ENCODE measurements at regions not wholly inside any gene's neighbourhood (a gene's known extent, or its start where the extent isn't known, plus 50 kb on each side); places are given as distances from the start of the nearest gene placed in this dataset.

DNA sequence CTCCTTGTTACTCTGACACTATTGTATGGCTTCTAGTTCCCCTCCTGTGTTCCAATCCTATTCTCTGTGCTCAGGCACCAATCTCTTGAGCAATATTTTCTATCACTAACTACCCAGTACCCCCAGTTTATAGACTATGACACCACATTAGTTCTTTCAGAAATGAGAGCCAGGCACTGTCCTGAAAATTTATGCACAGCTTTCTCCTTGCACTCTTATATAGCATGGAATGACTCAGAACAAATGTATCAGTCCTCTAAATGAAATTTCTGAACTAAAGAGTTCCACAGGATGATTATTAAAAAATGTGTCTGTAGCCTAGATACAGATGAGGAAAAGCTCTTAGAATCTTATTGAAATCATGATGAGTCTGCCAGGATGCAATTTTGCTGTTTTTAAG lies 489.9 kb downstream of the XPNPEP1 start:
- peaks cover 3% of the 10 kb centered on the region for H3K9me3 Mint-ChIP-seq (ENCODE audit: insufficient read depth)
- Histone ChIP-seq H3K27ac (ENCODE audit: low read length in 2 of 2) (no peak overlapping the region), H3K27me3 (replicated peaks in 1 of 4; ENCODE audit: control extremely low read depth in 1 of 4, control insufficient read depth in 3 of 4, insufficient read depth in 4 of 4, low read length in 3 of 4) (no peaks in the 10 kb centered on the region), H3K4me1 (ENCODE audit: control insufficient read depth in 2 of 2, insufficient read depth in 2 of 2, low read length in 2 of 2) (no peaks in the 10 kb centered on the region), H3K4me2 (replicated peaks; ENCODE audit: low read depth, low read length, poor library complexity, severe bottlenecking) (no peak overlapping the region), H2AFZ (ENCODE audit: insufficient read depth, low read depth, low read length, poor library complexity, severe bottlenecking) (no peak overlapping the region), H3K9me3 (ENCODE audit: control extremely low read depth in 1 of 3, control insufficient read depth in 2 of 3, insufficient read depth in 1 of 3, low read length in 2 of 3) (no peaks in the 10 kb centered on the region), H3K79me2 (ENCODE audit: control insufficient read depth, insufficient read depth, low read length) (no peaks in the 10 kb centered on the region), H4K20me1 (ENCODE audit: control insufficient read depth, insufficient read depth, low read length, poor library complexity, severe bottlenecking) (no peaks in the 10 kb centered on the region), H3K36me3 (replicated peaks in 1 of 2; ENCODE audit: control extremely low read depth in 1 of 2, control insufficient read depth in 1 of 2, extremely low read depth in 1 of 2, insufficient read depth in 2 of 2, low read length in 1 of 2) (no peaks in the 10 kb centered on the region), H3K9ac (ENCODE audit: low read length) (no peak overlapping the region), H3K4me3 (ENCODE audit: control extremely low read depth in 1 of 5, extremely low read depth in 1 of 5, insufficient read depth in 1 of 5, low read depth in 2 of 5, low read length in 4 of 5) (no peak overlapping the region)
- ChIA-PET CTCF (no interaction called here), POLR2A (no interaction called here)
- no peak for DNase-seq
- intact Hi-C loops (cut with micrococcal nuclease): no loop called here
- H3K4me1 Mint-ChIP-seq: no peaks in the 10 kb centered on the region
- no peak overlapping the region for H3K27ac Mint-ChIP-seq
- ATAC-seq (ENCODE audit: low read depth): no peak
- TF ChIP-seq, protein P1, sequence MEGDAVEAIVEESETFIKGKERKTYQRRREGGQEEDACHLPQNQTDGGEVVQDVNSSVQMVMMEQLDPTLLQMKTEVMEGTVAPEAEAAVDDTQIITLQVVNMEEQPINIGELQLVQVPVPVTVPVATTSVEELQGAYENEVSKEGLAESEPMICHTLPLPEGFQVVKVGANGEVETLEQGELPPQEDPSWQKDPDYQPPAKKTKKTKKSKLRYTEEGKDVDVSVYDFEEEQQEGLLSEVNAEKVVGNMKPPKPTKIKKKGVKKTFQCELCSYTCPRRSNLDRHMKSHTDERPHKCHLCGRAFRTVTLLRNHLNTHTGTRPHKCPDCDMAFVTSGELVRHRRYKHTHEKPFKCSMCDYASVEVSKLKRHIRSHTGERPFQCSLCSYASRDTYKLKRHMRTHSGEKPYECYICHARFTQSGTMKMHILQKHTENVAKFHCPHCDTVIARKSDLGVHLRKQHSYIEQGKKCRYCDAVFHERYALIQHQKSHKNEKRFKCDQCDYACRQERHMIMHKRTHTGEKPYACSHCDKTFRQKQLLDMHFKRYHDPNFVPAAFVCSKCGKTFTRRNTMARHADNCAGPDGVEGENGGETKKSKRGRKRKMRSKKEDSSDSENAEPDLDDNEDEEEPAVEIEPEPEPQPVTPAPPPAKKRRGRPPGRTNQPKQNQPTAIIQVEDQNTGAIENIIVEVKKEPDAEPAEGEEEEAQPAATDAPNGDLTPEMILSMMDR (IDR thresholded peaks at IDR 0.05): no peak
- TF ChIP-seq EZH2 (IDR thresholded peaks at IDR 0.05; ENCODE audit: borderline replicate concordance, insufficient read depth, low read depth, low read length, poor library complexity, severe bottlenecking): no peak
- no peaks in the 10 kb centered on the region for H3K27me3 Mint-ChIP-seq
- H3K4me3 Mint-ChIP-seq: no peak overlapping the region

DNA sequence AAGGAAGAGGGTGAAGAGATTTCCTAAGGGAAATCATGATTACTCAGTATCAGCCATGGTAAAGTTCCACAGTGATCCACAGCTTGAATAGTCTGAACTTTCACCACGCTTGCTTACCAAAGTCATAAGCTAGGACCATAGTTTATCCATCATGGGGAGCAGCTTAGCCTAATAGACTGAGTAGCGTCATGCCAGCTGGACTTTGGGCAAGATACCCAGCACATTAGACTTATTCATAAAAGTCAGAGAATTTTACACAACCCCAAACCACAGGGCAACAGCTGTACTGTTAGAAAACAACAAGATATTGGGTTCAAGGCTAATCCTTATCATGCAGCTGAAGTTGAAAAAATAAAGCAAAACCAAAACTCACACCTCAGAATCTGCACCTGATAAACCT lies 491.0 kb downstream of the XPNPEP1 start:
- Mint-ChIP-seq H3K9me3 (ENCODE audit: insufficient read depth) (peaks cover 3% of the 10 kb centered on the region), H3K4me3 (no peak overlapping the region), H3K4me1 (no peaks in the 10 kb centered on the region), H3K27ac (no peak overlapping the region), H3K27me3 (no peaks in the 10 kb centered on the region)
- Histone ChIP-seq H3K9ac (ENCODE audit: low read length) (no peak overlapping the region), H2AFZ (ENCODE audit: insufficient read depth, low read depth, low read length, poor library complexity, severe bottlenecking) (no peak overlapping the region), H3K27ac (ENCODE audit: low read length in 2 of 2) (no peak overlapping the region), H3K9me3 (ENCODE audit: control extremely low read depth in 1 of 3, control insufficient read depth in 2 of 3, insufficient read depth in 1 of 3, low read length in 2 of 3) (no peaks in the 10 kb centered on the region), H3K4me3 (ENCODE audit: control extremely low read depth in 1 of 5, extremely low read depth in 1 of 5, insufficient read depth in 1 of 5, low read depth in 2 of 5, low read length in 4 of 5) (no peak overlapping the region), H3K36me3 (replicated peaks in 1 of 2; ENCODE audit: control extremely low read depth in 1 of 2, control insufficient read depth in 1 of 2, extremely low read depth in 1 of 2, insufficient read depth in 2 of 2, low read length in 1 of 2) (no peaks in the 10 kb centered on the region), H4K20me1 (ENCODE audit: control insufficient read depth, insufficient read depth, low read length, poor library complexity, severe bottlenecking) (no peaks in the 10 kb centered on the region), H3K4me1 (ENCODE audit: control insufficient read depth in 2 of 2, insufficient read depth in 2 of 2, low read length in 2 of 2) (no peaks in the 10 kb centered on the region), H3K79me2 (ENCODE audit: control insufficient read depth, insufficient read depth, low read length) (no peaks in the 10 kb centered on the region), H3K4me2 (replicated peaks; ENCODE audit: low read depth, low read length, poor library complexity, severe bottlenecking) (no peak overlapping the region), H3K27me3 (replicated peaks in 1 of 4; ENCODE audit: control extremely low read depth in 1 of 4, control insufficient read depth in 3 of 4, insufficient read depth in 4 of 4, low read length in 3 of 4) (no peaks in the 10 kb centered on the region)
- WGBS (ENCODE audit: insufficient coverage): 94% methylated on average over 2 of the region's 2 CpGs
- POLR2A ChIA-PET: no interaction called here
- ATAC-seq (ENCODE audit: low read depth) (no peak), DNase-seq (no peak)
- CTCF ChIA-PET: no interaction called here
- TF ChIP-seq, protein P1 (IDR thresholded peaks at IDR 0.05): no peak
- TF ChIP-seq EZH2 (IDR thresholded peaks at IDR 0.05; ENCODE audit: borderline replicate concordance, insufficient read depth, low read depth, low read length, poor library complexity, severe bottlenecking): no peak
- intact Hi-C loops (cut with micrococcal nuclease): no loop called here

Data from B cell (primary cell).